ENCODE measurements at regions not wholly inside any gene's neighbourhood (a gene's known extent, or its start where the extent isn't known, plus 50 kb on each side); places are given as distances from the start of the nearest gene placed in this dataset.
A peak's percentile ranks its signal among the peaks of the same experiment; 100 is the strongest.
"Not testable (repeated sequence)": the region's sequence is repeated elsewhere in the genome, so short reads cannot be mapped to it uniquely, and the experiment has no call there.

DNA sequence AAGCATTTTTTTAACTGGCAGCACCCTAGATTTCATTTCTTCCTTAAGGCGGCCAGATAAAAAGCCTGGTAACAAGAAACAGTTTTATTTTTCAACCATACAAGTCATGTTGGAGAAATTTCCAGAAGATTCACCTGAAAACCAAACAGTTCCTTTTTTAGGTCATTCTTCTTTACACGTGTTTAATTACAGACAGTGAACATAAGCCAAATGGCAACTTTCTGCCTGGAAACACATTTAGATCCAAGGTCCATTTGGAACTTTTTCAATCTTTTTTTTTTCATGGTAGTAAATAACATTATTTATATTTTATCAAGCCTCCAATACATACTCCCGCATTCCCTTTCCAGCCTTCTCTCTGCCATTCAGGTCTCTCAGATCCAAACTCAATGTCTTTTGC, 886.1 kb upstream of the MIR17HG start:
- TF ChIP-seq, protein P1, sequence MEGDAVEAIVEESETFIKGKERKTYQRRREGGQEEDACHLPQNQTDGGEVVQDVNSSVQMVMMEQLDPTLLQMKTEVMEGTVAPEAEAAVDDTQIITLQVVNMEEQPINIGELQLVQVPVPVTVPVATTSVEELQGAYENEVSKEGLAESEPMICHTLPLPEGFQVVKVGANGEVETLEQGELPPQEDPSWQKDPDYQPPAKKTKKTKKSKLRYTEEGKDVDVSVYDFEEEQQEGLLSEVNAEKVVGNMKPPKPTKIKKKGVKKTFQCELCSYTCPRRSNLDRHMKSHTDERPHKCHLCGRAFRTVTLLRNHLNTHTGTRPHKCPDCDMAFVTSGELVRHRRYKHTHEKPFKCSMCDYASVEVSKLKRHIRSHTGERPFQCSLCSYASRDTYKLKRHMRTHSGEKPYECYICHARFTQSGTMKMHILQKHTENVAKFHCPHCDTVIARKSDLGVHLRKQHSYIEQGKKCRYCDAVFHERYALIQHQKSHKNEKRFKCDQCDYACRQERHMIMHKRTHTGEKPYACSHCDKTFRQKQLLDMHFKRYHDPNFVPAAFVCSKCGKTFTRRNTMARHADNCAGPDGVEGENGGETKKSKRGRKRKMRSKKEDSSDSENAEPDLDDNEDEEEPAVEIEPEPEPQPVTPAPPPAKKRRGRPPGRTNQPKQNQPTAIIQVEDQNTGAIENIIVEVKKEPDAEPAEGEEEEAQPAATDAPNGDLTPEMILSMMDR (IDR thresholded peaks at IDR 0.05; ENCODE audit: low read depth, low read length), result no peak
- in situ Hi-C loops (cut with HindIII; ENCODE audit: low sequenced_read_pairs), result no loop called here
- no peak for DNase-seq (ENCODE audit: low read depth, low spot score)
- no peak overlapping the region for H3K4me3 ChIP-seq (ENCODE audit: low read depth, low read length)

DNA sequence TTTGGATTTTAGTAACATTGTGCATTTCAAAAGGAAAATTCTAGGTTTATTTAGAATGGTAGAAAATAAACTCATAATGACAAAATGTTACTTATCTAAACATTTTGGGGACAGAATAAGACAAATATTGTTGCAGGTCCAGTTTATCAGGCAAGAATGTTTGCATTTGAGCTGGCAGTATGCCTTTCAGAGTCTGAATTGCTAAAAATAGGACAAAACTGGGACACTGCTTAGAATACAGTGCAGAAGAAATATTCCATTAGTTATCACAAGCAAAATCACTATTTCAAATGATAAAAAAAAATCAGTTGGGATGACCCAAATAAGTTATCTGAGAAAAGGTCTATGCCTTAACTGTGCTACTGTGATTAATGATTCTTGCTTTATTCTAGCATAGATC, 870.3 kb upstream of the MIR17HG start:
- no peak for DNase-seq (ENCODE audit: low read depth, low spot score)
- TF ChIP-seq, protein P1 (IDR thresholded peaks at IDR 0.05; ENCODE audit: low read depth, low read length), result no peak
- in situ Hi-C loops (cut with HindIII; ENCODE audit: low sequenced_read_pairs), result no loop called here
- H3K4me3 ChIP-seq (ENCODE audit: low read depth, low read length), result no peak overlapping the region

DNA sequence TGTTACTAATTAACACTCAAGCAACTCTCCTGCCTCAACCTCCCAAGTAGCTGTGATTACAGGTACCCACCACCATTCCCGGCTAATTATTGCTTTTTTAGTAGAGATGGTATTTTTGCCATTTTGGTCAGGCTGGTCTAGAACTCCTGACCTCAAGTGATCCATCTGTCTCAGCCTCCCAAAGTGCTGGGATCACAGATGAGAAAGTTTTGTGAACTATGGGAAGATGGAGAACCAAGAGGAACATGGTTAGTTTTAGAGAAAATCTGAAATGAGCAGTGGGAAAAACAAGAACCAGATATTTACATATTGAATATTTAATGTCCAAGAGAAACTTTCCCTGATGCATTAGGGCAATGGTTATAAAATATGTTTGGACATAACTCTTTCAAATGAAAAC, 863.6 kb upstream of the MIR17HG start:
- TF ChIP-seq, protein P1 (IDR thresholded peaks at IDR 0.05; ENCODE audit: low read depth, low read length), result no peak
- in situ Hi-C loops (cut with HindIII; ENCODE audit: low sequenced_read_pairs), result no loop called here
- H3K4me3 ChIP-seq (ENCODE audit: low read depth, low read length), result no peak overlapping the region
- DNase-seq (ENCODE audit: low read depth, low spot score), result no peak

DNA sequence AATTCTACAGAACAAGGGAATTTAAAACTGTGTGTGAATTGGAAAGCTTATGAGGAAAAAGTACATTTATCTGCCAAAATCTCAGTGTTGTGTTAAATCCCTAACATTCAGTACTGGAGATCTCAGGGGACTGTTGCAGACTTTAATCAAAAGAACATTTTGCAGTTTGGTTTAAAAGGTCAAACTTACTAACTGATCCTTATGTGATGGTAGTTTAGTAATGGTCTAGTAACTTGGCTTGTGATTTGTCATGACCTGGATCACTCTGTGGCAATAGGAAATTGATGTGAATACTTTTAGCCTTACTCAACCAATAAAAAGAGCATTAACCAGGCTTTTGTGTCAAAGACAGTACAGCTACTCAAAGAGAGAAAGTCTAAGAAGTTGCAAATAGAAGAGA, 862.1 kb upstream of the MIR17HG start:
- in situ Hi-C loops (cut with HindIII; ENCODE audit: low sequenced_read_pairs), result no loop called here
- no peak overlapping the region for H3K4me3 ChIP-seq (ENCODE audit: low read depth, low read length)
- TF ChIP-seq, protein P1 (IDR thresholded peaks at IDR 0.05; ENCODE audit: low read depth, low read length), result no peak
- peak; percentile 87 for DNase-seq (ENCODE audit: low read depth, low spot score)

DNA sequence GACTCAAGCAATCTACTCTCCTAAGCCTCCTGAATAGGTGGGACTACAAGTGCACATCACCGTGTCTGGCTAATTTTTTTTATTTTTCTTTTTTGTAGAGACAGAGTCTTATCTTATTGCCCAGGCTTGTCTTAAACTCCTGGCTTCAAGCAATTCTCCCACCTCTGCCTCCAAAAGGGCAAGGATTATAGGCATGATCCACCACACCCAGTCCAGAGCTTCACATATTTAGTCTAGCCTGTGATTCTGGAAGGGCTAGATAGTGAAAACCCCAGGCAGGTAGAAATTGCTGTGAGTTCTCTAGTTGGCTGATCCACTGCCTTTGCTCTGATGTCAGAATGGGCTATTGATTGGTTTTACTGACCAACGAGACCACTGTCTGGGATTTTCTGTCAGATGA, 854.6 kb upstream of the MIR17HG start:
- in situ Hi-C loops (cut with HindIII; ENCODE audit: low sequenced_read_pairs), result no loop called here
- TF ChIP-seq, protein P1 (IDR thresholded peaks at IDR 0.05; ENCODE audit: low read depth, low read length), result no peak
- no peak overlapping the region for H3K4me3 ChIP-seq (ENCODE audit: low read depth, low read length)
- no peak for DNase-seq (ENCODE audit: low read depth, low spot score)

DNA sequence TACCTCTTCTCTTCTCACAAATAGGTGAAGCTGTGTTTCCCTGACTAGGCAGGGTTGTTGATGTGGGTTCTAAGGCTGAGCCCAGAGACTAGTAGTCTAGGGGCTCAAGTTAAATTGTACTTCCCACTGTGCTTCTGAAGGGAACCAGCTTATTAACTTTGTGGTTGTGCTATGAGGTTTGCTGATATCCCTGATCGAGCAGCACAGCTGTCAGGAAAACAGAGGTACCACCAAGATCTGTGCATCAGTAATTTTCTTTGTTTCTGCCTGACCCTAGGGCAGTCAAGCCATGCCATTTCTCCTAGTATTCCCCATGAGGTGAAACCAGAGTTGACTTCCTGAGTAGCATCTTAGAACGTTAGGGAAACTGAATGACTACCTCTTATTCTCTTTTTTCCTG, 853.8 kb upstream of the MIR17HG start:
- no peak for DNase-seq (ENCODE audit: low read depth, low spot score)
- in situ Hi-C loops (cut with HindIII; ENCODE audit: low sequenced_read_pairs), result no loop called here
- H3K4me3 ChIP-seq (ENCODE audit: low read depth, low read length), result no peak overlapping the region
- TF ChIP-seq, protein P1 (IDR thresholded peaks at IDR 0.05; ENCODE audit: low read depth, low read length), result no peak

DNA sequence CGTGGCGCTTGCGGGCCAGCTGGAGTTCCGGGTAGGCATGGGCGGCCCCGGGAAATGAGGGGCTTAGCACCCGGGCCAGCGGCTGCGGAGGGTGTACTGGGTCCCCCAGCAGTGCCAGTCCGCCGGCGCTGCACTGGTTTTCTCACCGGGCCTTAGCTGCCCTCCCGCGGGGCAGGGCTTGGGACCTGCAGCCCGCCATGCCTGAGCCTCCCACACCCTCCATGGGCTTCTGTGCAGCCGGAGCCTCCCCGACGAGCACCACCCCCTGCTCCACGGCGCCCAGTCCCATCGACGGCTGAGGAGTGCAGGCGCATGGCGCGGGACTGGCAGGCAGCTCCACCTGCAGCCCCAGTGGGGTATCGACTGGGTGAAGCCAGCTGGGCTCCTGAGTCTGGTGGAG, 852.6 kb upstream of the MIR17HG start:
- H3K4me3 ChIP-seq (ENCODE audit: low read depth, low read length); in situ Hi-C loops (cut with HindIII; ENCODE audit: low sequenced_read_pairs): not testable (repeated sequence)

More for the DNA sequence above, 852.6 kb upstream of the MIR17HG start:
- DNase-seq (ENCODE audit: low read depth, low spot score), result not testable (repeated sequence)

Data from astrocyte of the spinal cord (primary cell).